GM12872 (cell line): ENCODE measurements at regions not wholly inside any gene's neighbourhood (a gene's known extent, or its start where the extent isn't known, plus 50 kb on each side); places are given as distances from the start of the nearest gene placed in this dataset.

Experiments
- CTCF ChIP-seq: IDR thresholded peaks from 3 replicates; pipeline ENCODE4 v1.5.1; 2011; ENCODE audit warnings: low read depth, mild to moderate bottlenecking, low read length, moderate library complexity; ENCODE audit not compliant: insufficient read depth

GRCh38 chr1:4355839-4356238, 298.6 kb upstream of the AJAP1 start:
- no peak for TF ChIP-seq CTCF

GRCh38 chr1:4362314-4363044, 291.9 kb upstream of the AJAP1 start:
- no peak for TF ChIP-seq CTCF

- TF ChIP-seq CTCF: no peak
These were observed 288.3 kb upstream of the AJAP1 start for GRCh38 chr1:4366091-4366490.

- no peak for TF ChIP-seq CTCF
These were observed 287.1 kb upstream of the AJAP1 start for GRCh38 chr1:4367230-4367777.

GRCh38 chr1:4369335-4369734, 285.1 kb upstream of the AJAP1 start:
- TF ChIP-seq CTCF: no peak

- no peak for TF ChIP-seq CTCF
These were observed 282.6 kb upstream of the AJAP1 start for GRCh38 chr1:4371849-4372248.

GRCh38 chr1:4375812-4376211, 278.6 kb upstream of the AJAP1 start:
- no peak for TF ChIP-seq CTCF
